HepG2 (cell line): ENCODE measurements at regions not wholly inside any gene's neighbourhood (a gene's known extent, or its start where the extent isn't known, plus 50 kb on each side); places are given as distances from the start of the nearest gene placed in this dataset.
"Not testable (repeated sequence)": the region's sequence is repeated elsewhere in the genome, so short reads cannot be mapped to it uniquely, and the experiment has no call there.

Experiments
- ATAC-seq: fragments of 200-7000 bp; cut with Tn5 transposase; 3 replicates; pipeline ENCODE4 v1.9.1; 2020; ENCODE audit warnings: mild to moderate bottlenecking, moderate library complexity
- BruUV-seq: library from RNA; stranded (reverse); fragments of 400-500 nt; replicated peaks from 2 replicates; lab custom pipeline; 2021; lab: Mats Ljungman, UMichigan
- CTCF ChIA-PET: fragments of 300-600 bp; formaldehyde crosslinking; extraction: SDS; loops from one replicate; lab custom pipeline; 2021; ENCODE audit warnings: low total read pairs, inconsistent platforms, low intra/inter-chr PET ratio; lab: Yijun Ruan, JAX
- POLR2A ChIA-PET: fragments of 350-600 bp; sonication (Branson Sonifier 250); formaldehyde crosslinking; loops from one replicate; lab custom pipeline; 2020; ENCODE audit warnings: antibody characterized with exemption, inconsistent platforms; lab: Yijun Ruan, JAX
- DNase-seq: peaks from one replicate; pipeline ENCODE4 v3.0.0-alpha.2; 2015; ENCODE audit warnings: low spot score
- FAIRE-seq: peaks from 3 replicates; lab custom pipeline; 2011; peaks lifted over from hg19 to GRCh38; lab: Jason Lieb, UNC
- H2AFZ ChIP-seq: one replicate; pipeline ENCODE4 v1.6.1; 2011; ENCODE audit warnings: low read length, inconsistent platforms
- H3K27ac ChIP-seq: fragments of 300-600 bp; 3 replicates; pipeline ENCODE4 v1.8.0; 2011; ENCODE audit warnings: mixed run types, mild to moderate bottlenecking, mixed read lengths, low read length, inconsistent platforms; ENCODE audit not compliant: insufficient read depth; ENCODE audit errors: extremely low read length
- H3K27me3 ChIP-seq, 2 experiments: fragments of 200-600 bp in 1 of 2; 2 replicates in 1 of 2; 3 replicates in 1 of 2; pipeline versions ENCODE4 v1.6.0 to v1.8.0; 2011; ENCODE audit warnings: low read length in 2 of 2, mild to moderate bottlenecking in 2 of 2, moderate library complexity in 2 of 2, inconsistent platforms in 1 of 2; ENCODE audit not compliant: insufficient read depth in 2 of 2, control insufficient read depth in 1 of 2
- H3K36me3 ChIP-seq, 2 experiments: fragments of 200-600 bp in 1 of 2; replicated peaks in 1 of 2; 2 replicates in 1 of 2; 3 replicates in 1 of 2; pipeline versions ENCODE4 v1.5.1 to v1.8.0; 2011; ENCODE audit warnings: low read length in 2 of 2, inconsistent platforms in 1 of 2; ENCODE audit not compliant: insufficient read depth in 2 of 2, control insufficient read depth in 1 of 2
- H3K4me1 ChIP-seq: 2 replicates; pipeline ENCODE4 v1.5.1; 2012; ENCODE audit warnings: low read length, inconsistent platforms; ENCODE audit not compliant: insufficient read depth
- H3K4me2 ChIP-seq: 2 replicates; pipeline ENCODE4 v1.6.0; 2011; ENCODE audit warnings: low read depth, low read length, inconsistent platforms
- H3K4me3 ChIP-seq, 3 experiments: fragments of 200-600 bp in 1 of 3; sonication (generic), shearing (Covaris generic) in 1 of 3; replicated peaks in 1 of 3; 2 replicates each; pipeline ENCODE4 v1.5.1; 2011 to 2016; ENCODE audit warnings: low read length in 3 of 3, inconsistent platforms in 2 of 3, low read depth in 2 of 3, mild to moderate bottlenecking in 2 of 3, control low read depth in 1 of 3, mixed read lengths in 1 of 3; ENCODE audit not compliant: insufficient read depth in 1 of 3
- H3K79me2 ChIP-seq: one replicate; pipeline ENCODE4 v1.6.1; 2011; ENCODE audit warnings: low read length, inconsistent platforms; ENCODE audit not compliant: insufficient read depth
- H3K9ac ChIP-seq: 2 replicates; pipeline ENCODE4 v1.6.0; 2011; ENCODE audit warnings: mild to moderate bottlenecking, low read depth, low read length, inconsistent platforms; ENCODE audit not compliant: insufficient read depth
- H3K9me3 ChIP-seq: 2 replicates; pipeline ENCODE4 v1.5.1; 2012; ENCODE audit warnings: mild to moderate bottlenecking, low read length
- H4K20me1 ChIP-seq: 2 replicates; pipeline ENCODE4 v1.6.0; 2011; ENCODE audit warnings: inconsistent platforms, mild to moderate bottlenecking, low read length, moderate library complexity; ENCODE audit not compliant: insufficient read depth
- JUND ChIP-seq: sonication (generic); formaldehyde crosslinking; IDR thresholded peaks from 2 replicates; pipeline ENCODE4 v1.8.0; 2022; ENCODE audit warnings: mild to moderate bottlenecking, missing genetic modification reagents
- MTA1 ChIP-seq: sonication (generic); formaldehyde crosslinking; IDR thresholded peaks from 2 replicates; pipeline ENCODE4 v1.4.0; 2020; ENCODE audit warnings: missing genetic modification reagents, mild to moderate bottlenecking, borderline replicate concordance
- PITX1 ChIP-seq: sonication (generic); formaldehyde crosslinking; IDR thresholded peaks from 2 replicates; pipeline ENCODE4 v1.5.1; 2020; ENCODE audit warnings: mild to moderate bottlenecking, missing genetic modification reagents
- RCOR2 ChIP-seq: IDR thresholded peaks from 2 replicates; pipeline ENCODE4 v1.6.1; 2016; ENCODE audit warnings: missing biosample characterization, missing genetic modification reagents
- SP140L ChIP-seq: sonication (generic); formaldehyde crosslinking; IDR thresholded peaks from 2 replicates; pipeline ENCODE4 v1.4.0; 2020; ENCODE audit warnings: missing genetic modification reagents, borderline replicate concordance
- TRIM22 ChIP-seq: fragments of 450-650 bp; IDR thresholded peaks from 2 replicates; pipeline ENCODE4 v1.6.1; 2017
- USF2 ChIP-seq, 2 experiments: sonication (generic) in 1 of 2; formaldehyde crosslinking in 1 of 2; IDR thresholded peaks; 2 replicates each; pipeline versions ENCODE4 v1.5.1 to v1.6.1; 2011 to 2020; ENCODE audit warnings: borderline replicate concordance in 1 of 2, low read depth in 1 of 2, low read length in 1 of 2, mild to moderate bottlenecking in 1 of 2, missing genetic modification reagents in 1 of 2, moderate library complexity in 1 of 2
- ZGPAT ChIP-seq: IDR thresholded peaks from 2 replicates; pipeline ENCODE4 v1.6.1; 2016; ENCODE audit warnings: mild to moderate bottlenecking
- ZNF280B ChIP-seq: sonication (generic); formaldehyde crosslinking; IDR thresholded peaks from 2 replicates; pipeline ENCODE4 v1.5.0; 2020; ENCODE audit warnings: missing genetic modification reagents, mild to moderate bottlenecking, borderline replicate concordance
- ZNF660 ChIP-seq: sonication (generic); formaldehyde crosslinking; IDR thresholded peaks from 2 replicates; pipeline ENCODE4 v1.5.1; 2020; ENCODE audit warnings: mild to moderate bottlenecking, low read depth, missing genetic modification reagents, borderline replicate concordance
- WGBS: methylation state at CpG from one replicate; pipeline ENCODE4 v1.1.6; 2017; ENCODE audit warnings: low lambda C conversion rate; 5-methylcytosine and 5-hydroxymethylcytosine counted together
- in situ Hi-C: cut with HindIII; loops from 2 replicates; pipeline ENCODE4 v1.10.0; 2017; ENCODE audit warnings: low pct_unique_long_range_greater_than_20kb; ENCODE audit not compliant: extremely low pct_ligation_motif_present
- intact Hi-C: fragments of 100-400 bp; cut with micrococcal nuclease; formaldehyde crosslinking; loops from one replicate; pipeline ENCODE4 v1.10.0; 2022; ENCODE audit not compliant: unreplicated experiment

- no peak for TF ChIP-seq ZGPAT (CRISPR knock-in tag)
- TF ChIP-seq RCOR2, result no peak
- TF ChIP-seq MTA1 (CRISPR knock-in tag), result no peak
- no peak for TF ChIP-seq SP140L (CRISPR knock-in tag)
- no peak for TF ChIP-seq ZNF660
- TF ChIP-seq ZNF280B (CRISPR knock-in tag), result no peak
- TF ChIP-seq USF2 (IDR thresholded peaks at IDR 0.05; ENCODE audit: low read depth, low read length), result no peak
- no peak for TF ChIP-seq USF2 (CRISPR knock-in tag; IDR thresholded peaks at IDR 0.05; ENCODE audit: borderline replicate concordance)
- TF ChIP-seq TRIM22, result no peak
- no peak for TF ChIP-seq JUND (CRISPR knock-in tag)
- no peak for TF ChIP-seq PITX1
Observed at GRCh38 chr7:85895835-85896234, 709.0 kb upstream of the SEMA3D start (continued).

- DNase-seq, H3K9me3 ChIP-seq, H3K4me3 ChIP-seq, intact Hi-C loops, H3K4me2 ChIP-seq, POLR2A ChIA-PET, H2AFZ ChIP-seq, BruUV-seq, H4K20me1 ChIP-seq, H3K27me3 ChIP-seq, ATAC-seq, H3K4me1 ChIP-seq, H3K36me3 ChIP-seq, H3K9ac ChIP-seq, H3K79me2 ChIP-seq, H3K27ac ChIP-seq, FAIRE-seq: not testable (repeated sequence)
- under 1% methylated on average over 5 of the region's 5 CpGs for WGBS
- CTCF ChIA-PET, result interaction anchor here (3.0 kb wide), 1 partner anchor 576 kb away, joined by 30 read pairs; no protein-coding TSS in a partner anchor
- in situ Hi-C loops, result loop anchor here (5.0 to 25.0 kb wide), 2 partner anchors 575 to 1020 kb away; no protein-coding TSS in a partner anchor
Observed at GRCh38 chr7:85891900-85892299, 705.0 kb upstream of the SEMA3D start.
